ENCODE measurements at regions not wholly inside any gene's neighbourhood (a gene's known extent, or its start where the extent isn't known, plus 50 kb on each side); places are given as distances from the start of the nearest gene placed in this dataset.

DNA sequence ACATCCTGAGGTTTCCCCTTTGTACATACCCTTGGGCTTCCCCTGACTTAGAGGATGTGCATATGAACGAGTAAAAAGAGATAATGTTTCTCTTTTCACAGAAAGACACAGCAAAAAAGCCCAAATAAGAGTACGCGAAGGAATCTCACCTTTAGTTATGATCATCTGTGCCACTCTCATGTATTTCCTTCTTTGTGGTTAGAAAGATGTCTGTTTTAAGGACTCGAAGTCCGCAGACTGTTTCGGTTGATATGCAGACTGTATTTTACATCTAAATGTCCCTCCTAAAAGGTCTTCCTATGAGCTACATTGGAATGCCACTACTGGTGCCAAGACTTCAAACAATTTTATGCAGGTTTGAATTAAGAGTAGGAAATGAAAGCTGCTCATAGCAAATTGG is 102.3 kb upstream of the GOT2 start:
- no peaks in the 10 kb centered on the region for H3K36me3 ChIP-seq (ENCODE audit: control insufficient read depth in 4 of 4, insufficient read depth in 3 of 4, low read depth in 1 of 4, low read length in 3 of 4)
- H3K27ac ChIP-seq (ENCODE audit: low read depth in 1 of 2, low read length in 2 of 2) = no peak overlapping the region
- no peaks in the 10 kb centered on the region for H3K27me3 ChIP-seq (ENCODE audit: control insufficient read depth in 4 of 4, insufficient read depth in 4 of 4, low read length in 3 of 4)
- no peaks in the 10 kb centered on the region for H3K9me3 ChIP-seq (ENCODE audit: control insufficient read depth in 4 of 4, low read length in 3 of 4)
- DNase-seq (ENCODE audit: low spot score) = no peak
- no peak for TF ChIP-seq RAD21 (IDR thresholded peaks at IDR 0.05)
- TF ChIP-seq FOXA2 (IDR thresholded peaks at IDR 0.05) = no peak
- no peak for TF ChIP-seq GABPA (IDR thresholded peaks at IDR 0.05 in 1 of 2, conservative IDR thresholded peaks at IDR 0.05 in 1 of 2)
- no peak for TF ChIP-seq ATF3 (IDR thresholded peaks at IDR 0.05)
- TF ChIP-seq TAF1 (conservative IDR thresholded peaks at IDR 0.05) = no peak
- TF ChIP-seq, protein P1, sequence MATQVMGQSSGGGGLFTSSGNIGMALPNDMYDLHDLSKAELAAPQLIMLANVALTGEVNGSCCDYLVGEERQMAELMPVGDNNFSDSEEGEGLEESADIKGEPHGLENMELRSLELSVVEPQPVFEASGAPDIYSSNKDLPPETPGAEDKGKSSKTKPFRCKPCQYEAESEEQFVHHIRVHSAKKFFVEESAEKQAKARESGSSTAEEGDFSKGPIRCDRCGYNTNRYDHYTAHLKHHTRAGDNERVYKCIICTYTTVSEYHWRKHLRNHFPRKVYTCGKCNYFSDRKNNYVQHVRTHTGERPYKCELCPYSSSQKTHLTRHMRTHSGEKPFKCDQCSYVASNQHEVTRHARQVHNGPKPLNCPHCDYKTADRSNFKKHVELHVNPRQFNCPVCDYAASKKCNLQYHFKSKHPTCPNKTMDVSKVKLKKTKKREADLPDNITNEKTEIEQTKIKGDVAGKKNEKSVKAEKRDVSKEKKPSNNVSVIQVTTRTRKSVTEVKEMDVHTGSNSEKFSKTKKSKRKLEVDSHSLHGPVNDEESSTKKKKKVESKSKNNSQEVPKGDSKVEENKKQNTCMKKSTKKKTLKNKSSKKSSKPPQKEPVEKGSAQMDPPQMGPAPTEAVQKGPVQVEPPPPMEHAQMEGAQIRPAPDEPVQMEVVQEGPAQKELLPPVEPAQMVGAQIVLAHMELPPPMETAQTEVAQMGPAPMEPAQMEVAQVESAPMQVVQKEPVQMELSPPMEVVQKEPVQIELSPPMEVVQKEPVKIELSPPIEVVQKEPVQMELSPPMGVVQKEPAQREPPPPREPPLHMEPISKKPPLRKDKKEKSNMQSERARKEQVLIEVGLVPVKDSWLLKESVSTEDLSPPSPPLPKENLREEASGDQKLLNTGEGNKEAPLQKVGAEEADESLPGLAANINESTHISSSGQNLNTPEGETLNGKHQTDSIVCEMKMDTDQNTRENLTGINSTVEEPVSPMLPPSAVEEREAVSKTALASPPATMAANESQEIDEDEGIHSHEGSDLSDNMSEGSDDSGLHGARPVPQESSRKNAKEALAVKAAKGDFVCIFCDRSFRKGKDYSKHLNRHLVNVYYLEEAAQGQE (IDR thresholded peaks at IDR 0.05) = no peak
- TF ChIP-seq FOXA1 (IDR thresholded peaks at IDR 0.05) = no peak
- no peak for TF ChIP-seq YY1 (IDR thresholded peaks at IDR 0.05)
- H3K4me3 ChIP-seq (ENCODE audit: low read depth in 1 of 3, low read length in 3 of 3) = no peak overlapping the region
- WGBS = 84% methylated on average over 6 of the region's 6 CpGs
- no peak overlapping the region for H3K9ac ChIP-seq (ENCODE audit: low read depth in 1 of 2, low read length in 2 of 2)
- H3K4me1 ChIP-seq (ENCODE audit: control insufficient read depth in 4 of 4, insufficient read depth in 4 of 4, low read length in 3 of 4) = no peaks in the 10 kb centered on the region

- H3K36me3 ChIP-seq (ENCODE audit: control insufficient read depth in 4 of 4, insufficient read depth in 3 of 4, low read depth in 1 of 4, low read length in 3 of 4) = no peaks in the 10 kb centered on the region
- no peak overlapping the region for H3K9ac ChIP-seq (ENCODE audit: low read depth in 1 of 2, low read length in 2 of 2)
- no peak for DNase-seq (ENCODE audit: low spot score)
- no peak for TF ChIP-seq SP1 (IDR thresholded peaks at IDR 0.05)
- no peak for TF ChIP-seq HNF4G (IDR thresholded peaks at IDR 0.05)
- TF ChIP-seq ZBTB33 (IDR thresholded peaks at IDR 0.05) = no peak
- TF ChIP-seq JUND (IDR thresholded peaks at IDR 0.05) = no peak
- no peak for TF ChIP-seq FOXA2 (IDR thresholded peaks at IDR 0.05)
- no peak for TF ChIP-seq ATF3 (IDR thresholded peaks at IDR 0.05)
- H3K4me1 ChIP-seq (ENCODE audit: control insufficient read depth in 4 of 4, insufficient read depth in 4 of 4, low read length in 3 of 4) = no peaks in the 10 kb centered on the region
- H3K27ac ChIP-seq (ENCODE audit: low read depth in 1 of 2, low read length in 2 of 2) = no peak overlapping the region
- no peaks in the 10 kb centered on the region for H3K9me3 ChIP-seq (ENCODE audit: control insufficient read depth in 4 of 4, low read length in 3 of 4)
- 76% methylated on average over 2 of the region's 2 CpGs for WGBS
- no peak overlapping the region for H3K4me3 ChIP-seq (ENCODE audit: low read depth in 1 of 3, low read length in 3 of 3)
- H3K27me3 ChIP-seq (ENCODE audit: control insufficient read depth in 4 of 4, insufficient read depth in 4 of 4, low read length in 3 of 4) = no peaks in the 10 kb centered on the region
Measured at GRCh38 chr16:58832386-58832895, 98.3 kb upstream of the GOT2 start.

- WGBS = 84% methylated on average over 4 of the region's 4 CpGs
- Histone ChIP-seq H3K36me3 (ENCODE audit: control insufficient read depth in 4 of 4, insufficient read depth in 3 of 4, low read depth in 1 of 4, low read length in 3 of 4) (no peaks in the 10 kb centered on the region), H3K27ac (ENCODE audit: low read depth in 1 of 2, low read length in 2 of 2) (no peak overlapping the region), H3K4me3 (ENCODE audit: low read depth in 1 of 3, low read length in 3 of 3) (no peak overlapping the region), H3K4me1 (ENCODE audit: control insufficient read depth in 4 of 4, insufficient read depth in 4 of 4, low read length in 3 of 4) (no peaks in the 10 kb centered on the region), H3K9ac (ENCODE audit: low read depth in 1 of 2, low read length in 2 of 2) (no peak overlapping the region), H3K27me3 (ENCODE audit: control insufficient read depth in 4 of 4, insufficient read depth in 4 of 4, low read length in 3 of 4) (no peaks in the 10 kb centered on the region), H3K9me3 (ENCODE audit: control insufficient read depth in 4 of 4, low read length in 3 of 4) (no peaks in the 10 kb centered on the region)
- DNase-seq (ENCODE audit: low spot score) = no peak
- TF ChIP-seq, protein P2, sequence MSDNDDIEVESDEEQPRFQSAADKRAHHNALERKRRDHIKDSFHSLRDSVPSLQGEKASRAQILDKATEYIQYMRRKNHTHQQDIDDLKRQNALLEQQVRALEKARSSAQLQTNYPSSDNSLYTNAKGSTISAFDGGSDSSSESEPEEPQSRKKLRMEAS (IDR thresholded peaks at IDR 0.05) = no peak
- TF ChIP-seq JUND (IDR thresholded peaks at IDR 0.05) (no peak), RAD21 (IDR thresholded peaks at IDR 0.05) (no peak), HNF4A (conservative IDR thresholded peaks at IDR 0.05) (no peak), FOXA2 (IDR thresholded peaks at IDR 0.05) (no peak), TAF1 (conservative IDR thresholded peaks at IDR 0.05) (no peak), RXRA (IDR thresholded peaks at IDR 0.05) (no peak)
- TF ChIP-seq, protein P1 (IDR thresholded peaks at IDR 0.05) = no peak
- TF ChIP-seq, protein P3, sequence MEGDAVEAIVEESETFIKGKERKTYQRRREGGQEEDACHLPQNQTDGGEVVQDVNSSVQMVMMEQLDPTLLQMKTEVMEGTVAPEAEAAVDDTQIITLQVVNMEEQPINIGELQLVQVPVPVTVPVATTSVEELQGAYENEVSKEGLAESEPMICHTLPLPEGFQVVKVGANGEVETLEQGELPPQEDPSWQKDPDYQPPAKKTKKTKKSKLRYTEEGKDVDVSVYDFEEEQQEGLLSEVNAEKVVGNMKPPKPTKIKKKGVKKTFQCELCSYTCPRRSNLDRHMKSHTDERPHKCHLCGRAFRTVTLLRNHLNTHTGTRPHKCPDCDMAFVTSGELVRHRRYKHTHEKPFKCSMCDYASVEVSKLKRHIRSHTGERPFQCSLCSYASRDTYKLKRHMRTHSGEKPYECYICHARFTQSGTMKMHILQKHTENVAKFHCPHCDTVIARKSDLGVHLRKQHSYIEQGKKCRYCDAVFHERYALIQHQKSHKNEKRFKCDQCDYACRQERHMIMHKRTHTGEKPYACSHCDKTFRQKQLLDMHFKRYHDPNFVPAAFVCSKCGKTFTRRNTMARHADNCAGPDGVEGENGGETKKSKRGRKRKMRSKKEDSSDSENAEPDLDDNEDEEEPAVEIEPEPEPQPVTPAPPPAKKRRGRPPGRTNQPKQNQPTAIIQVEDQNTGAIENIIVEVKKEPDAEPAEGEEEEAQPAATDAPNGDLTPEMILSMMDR (IDR thresholded peaks at IDR 0.05; ENCODE audit: low read depth, low read length, missing input control) = no peak
Measured at GRCh38 chr16:58831386-58831785, 97.3 kb upstream of the GOT2 start.

All from liver (tissue), 8 donors.